ENCODE measurements at regions not wholly inside any gene's neighbourhood (a gene's known extent, or its start where the extent isn't known, plus 50 kb on each side); places are given as distances from the start of the nearest gene placed in this dataset.

GRCh38 chr6:148247386-148248063 lies 95.1 kb upstream of the SASH1 start:
- H3K27me3 Mint-ChIP-seq (ENCODE audit: low read depth, unreplicated experiment), result peaks cover 1% of the 10 kb centered on the region
- no peaks in the 10 kb centered on the region for H3K79me2 ChIP-seq (ENCODE audit: insufficient read depth, low read length)
- no peak for DNase-seq (ENCODE audit: low read depth)
- no peak for FAIRE-seq
- H3K9ac ChIP-seq (ENCODE audit: low read length), result no peak overlapping the region
- H3K36me3 ChIP-seq (ENCODE audit: insufficient read depth, low read length), result no peaks in the 10 kb centered on the region
- no peak overlapping the region for H3K27ac ChIP-seq (ENCODE audit: low read depth, low read length)
- no peak overlapping the region for H3K4me3 Mint-ChIP-seq (ENCODE audit: unreplicated experiment)
- peaks cover 8% of the 10 kb centered on the region for H3K4me1 Mint-ChIP-seq (ENCODE audit: low read depth, unreplicated experiment)
- TF ChIP-seq EZH2 (IDR thresholded peaks at IDR 0.05; ENCODE audit: insufficient read depth, low read length), result no peak
- TF ChIP-seq CTCF (IDR thresholded peaks at IDR 0.05; ENCODE audit: insufficient read depth, low read depth, low read length), result no peak
- no peak overlapping the region for H3K4me2 ChIP-seq (ENCODE audit: low read length)
- no peaks in the 10 kb centered on the region for H3K4me1 ChIP-seq (ENCODE audit: insufficient read depth, low read length)
- no peaks in the 10 kb centered on the region for H3K27me3 ChIP-seq (ENCODE audit: insufficient read depth, low read length)
- no peak overlapping the region for H3K27ac Mint-ChIP-seq (ENCODE audit: unreplicated experiment)
- H2AFZ ChIP-seq (ENCODE audit: low read depth, low read length), result no peak overlapping the region
- H3K9me3 ChIP-seq (ENCODE audit: insufficient read depth, low read depth, low read length), result no peaks in the 10 kb centered on the region
- H3K4me3 ChIP-seq (ENCODE audit: insufficient read depth, low read depth, low read length), result no peak overlapping the region
- no peaks in the 10 kb centered on the region for H3K36me3 Mint-ChIP-seq (ENCODE audit: low read depth, unreplicated experiment)
- no peaks in the 10 kb centered on the region for H3K9me3 Mint-ChIP-seq (ENCODE audit: unreplicated experiment)
- H4K20me1 ChIP-seq (ENCODE audit: insufficient read depth, low read length), result no peaks in the 10 kb centered on the region

DNA sequence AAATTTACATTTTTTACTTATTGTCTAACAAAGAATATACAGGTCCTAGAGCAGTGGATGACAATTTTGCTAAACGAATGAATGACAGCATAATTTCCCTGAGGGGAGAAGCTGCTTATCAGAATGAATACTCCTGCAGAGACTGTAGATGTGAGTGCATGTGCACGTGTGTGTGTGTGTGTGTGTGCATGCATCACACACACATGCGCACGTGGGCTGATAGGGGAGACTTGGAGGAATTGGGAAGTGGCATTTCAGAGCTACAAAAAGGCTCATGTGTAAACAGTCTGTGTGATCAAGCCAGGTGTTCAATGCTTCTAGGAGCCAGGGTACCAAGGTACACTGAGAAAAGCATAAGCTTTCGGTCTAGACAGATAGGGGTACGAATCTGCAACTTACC lies 93.5 kb upstream of the SASH1 start:
- Histone ChIP-seq H3K9ac (ENCODE audit: low read length) (no peak overlapping the region), H3K36me3 (ENCODE audit: insufficient read depth, low read length) (no peaks in the 10 kb centered on the region), H3K4me3 (ENCODE audit: insufficient read depth, low read depth, low read length) (no peak overlapping the region), H3K79me2 (ENCODE audit: insufficient read depth, low read length) (no peaks in the 10 kb centered on the region), H4K20me1 (ENCODE audit: insufficient read depth, low read length) (no peaks in the 10 kb centered on the region), H3K27ac (ENCODE audit: low read depth, low read length) (no peak overlapping the region), H2AFZ (ENCODE audit: low read depth, low read length) (no peak overlapping the region), H3K9me3 (ENCODE audit: insufficient read depth, low read depth, low read length) (no peaks in the 10 kb centered on the region), H3K27me3 (ENCODE audit: insufficient read depth, low read length) (no peaks in the 10 kb centered on the region), H3K4me2 (ENCODE audit: low read length) (no peak overlapping the region), H3K4me1 (ENCODE audit: insufficient read depth, low read length) (no peaks in the 10 kb centered on the region)
- FAIRE-seq, result no peak
- no peak for DNase-seq (ENCODE audit: low read depth)
- Mint-ChIP-seq H3K36me3 (ENCODE audit: low read depth, unreplicated experiment) (no peaks in the 10 kb centered on the region), H3K27me3 (ENCODE audit: low read depth, unreplicated experiment) (no peaks in the 10 kb centered on the region), H3K4me1 (ENCODE audit: low read depth, unreplicated experiment) (peaks cover 8% of the 10 kb centered on the region), H3K27ac (ENCODE audit: unreplicated experiment) (no peak overlapping the region), H3K9me3 (ENCODE audit: unreplicated experiment) (no peaks in the 10 kb centered on the region), H3K4me3 (ENCODE audit: unreplicated experiment) (no peak overlapping the region)
- no peak for TF ChIP-seq EZH2 (IDR thresholded peaks at IDR 0.05; ENCODE audit: insufficient read depth, low read length)
- TF ChIP-seq CTCF (IDR thresholded peaks at IDR 0.05; ENCODE audit: insufficient read depth, low read depth, low read length), result no peak

DNA sequence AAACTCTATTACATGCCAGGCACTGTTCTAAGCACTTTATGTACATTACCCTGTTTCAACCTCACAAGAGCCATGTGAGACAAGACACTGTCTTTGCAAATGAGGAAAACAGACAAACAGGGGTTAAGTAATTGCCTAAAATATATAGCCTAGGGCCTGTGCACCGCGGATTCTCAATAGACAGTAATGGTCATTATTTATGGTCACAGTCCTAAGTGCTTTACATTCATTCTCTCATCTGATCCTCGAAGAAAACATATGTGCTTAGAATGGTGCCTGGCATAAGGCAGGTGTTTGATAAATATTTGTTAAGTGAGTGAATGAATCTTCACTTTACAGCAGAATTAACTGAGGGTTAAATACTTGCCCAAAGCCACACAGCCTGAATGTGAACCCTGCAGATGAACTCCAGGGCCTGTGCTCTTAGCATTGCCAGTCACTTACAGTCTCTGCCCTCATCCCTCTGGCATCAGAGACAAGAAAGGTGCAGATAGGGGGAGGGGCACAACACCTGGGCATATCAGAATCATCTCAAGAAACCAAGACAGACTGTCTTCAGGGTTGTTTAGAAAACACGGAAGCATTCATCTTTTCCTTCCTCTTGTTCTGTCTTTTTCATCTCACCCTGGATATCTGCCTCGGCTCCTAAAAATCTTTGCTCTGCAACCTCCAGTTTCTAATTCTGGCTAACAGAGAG lies 92.8 kb upstream of the SASH1 start:
- H3K4me1 ChIP-seq (ENCODE audit: insufficient read depth, low read length), result no peaks in the 10 kb centered on the region
- no peak overlapping the region for H2AFZ ChIP-seq (ENCODE audit: low read depth, low read length)
- H3K36me3 ChIP-seq (ENCODE audit: insufficient read depth, low read length), result no peaks in the 10 kb centered on the region
- no peaks in the 10 kb centered on the region for H3K9me3 Mint-ChIP-seq (ENCODE audit: unreplicated experiment)
- no peak overlapping the region for H3K4me3 Mint-ChIP-seq (ENCODE audit: unreplicated experiment)
- H4K20me1 ChIP-seq (ENCODE audit: insufficient read depth, low read length), result no peaks in the 10 kb centered on the region
- no peak overlapping the region for H3K4me2 ChIP-seq (ENCODE audit: low read length)
- no peaks in the 10 kb centered on the region for H3K9me3 ChIP-seq (ENCODE audit: insufficient read depth, low read depth, low read length)
- TF ChIP-seq EZH2 (IDR thresholded peaks at IDR 0.05; ENCODE audit: insufficient read depth, low read length), result no peak
- no peak for TF ChIP-seq CTCF (IDR thresholded peaks at IDR 0.05; ENCODE audit: insufficient read depth, low read depth, low read length)
- no peak overlapping the region for H3K27ac Mint-ChIP-seq (ENCODE audit: unreplicated experiment)
- H3K27me3 ChIP-seq (ENCODE audit: insufficient read depth, low read length), result no peaks in the 10 kb centered on the region
- no peaks in the 10 kb centered on the region for H3K36me3 Mint-ChIP-seq (ENCODE audit: low read depth, unreplicated experiment)
- H3K4me1 Mint-ChIP-seq (ENCODE audit: low read depth, unreplicated experiment), result peaks cover 5% of the 10 kb centered on the region
- H3K27me3 Mint-ChIP-seq (ENCODE audit: low read depth, unreplicated experiment), result no peaks in the 10 kb centered on the region
- H3K9ac ChIP-seq (ENCODE audit: low read length), result no peak overlapping the region
- H3K79me2 ChIP-seq (ENCODE audit: insufficient read depth, low read length), result no peaks in the 10 kb centered on the region
- H3K27ac ChIP-seq (ENCODE audit: low read depth, low read length), result no peak overlapping the region
- no peak for FAIRE-seq
- H3K4me3 ChIP-seq (ENCODE audit: insufficient read depth, low read depth, low read length), result no peak overlapping the region
- DNase-seq (ENCODE audit: low read depth), result no peak

Data from astrocyte (in vitro differentiated cells and primary cell).